Fibroblast of skin of left biceps (primary cell): ENCODE measurements at regions not wholly inside any gene's neighbourhood (a gene's known extent, or its start where the extent isn't known, plus 50 kb on each side); places are given as distances from the start of the nearest gene placed in this dataset.
"Not testable (repeated sequence)": the region's sequence is repeated elsewhere in the genome, so short reads cannot be mapped to it uniquely, and the experiment has no call there.

ENCODE experiments used
- DNase-seq, 2 experiments: peaks; one replicate each; pipeline ENCODE4 v3.0.0-alpha.2; 2013; ENCODE audit warnings: low read depth in 2 of 2

DNA sequence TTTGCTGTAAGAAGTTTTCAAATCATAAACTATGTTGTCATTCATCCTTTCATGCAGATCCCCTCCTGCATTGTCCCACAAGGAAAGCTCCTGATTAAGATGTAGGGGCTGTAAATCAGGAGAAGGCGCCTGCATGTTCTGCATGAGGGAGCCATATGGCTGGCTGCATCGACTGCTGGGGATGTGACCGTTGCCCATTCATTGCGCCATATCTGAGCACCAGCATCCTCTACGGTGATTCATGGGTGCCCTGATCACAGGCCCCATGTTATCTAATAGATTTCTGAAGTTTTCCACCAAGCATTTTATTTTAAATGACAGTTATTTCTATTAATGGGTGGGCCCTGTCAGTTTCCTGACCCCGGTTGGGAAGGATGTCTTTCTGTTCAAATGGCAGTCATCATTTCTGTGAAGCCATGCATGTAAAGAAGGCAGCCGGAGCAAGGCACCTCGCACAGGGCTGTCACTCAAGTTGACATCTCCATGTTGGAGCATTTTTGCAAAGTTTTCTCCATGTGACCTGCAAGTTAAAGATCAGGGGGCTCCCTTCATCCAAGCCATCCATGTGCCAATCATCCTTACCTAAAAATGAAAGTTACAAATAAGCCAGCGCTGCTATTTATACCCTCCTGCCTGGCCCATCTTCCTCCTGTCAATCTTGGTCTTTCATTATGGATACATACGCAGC lies 128.8 kb downstream of the TEX36 start:
- no peak for DNase-seq

DNA sequence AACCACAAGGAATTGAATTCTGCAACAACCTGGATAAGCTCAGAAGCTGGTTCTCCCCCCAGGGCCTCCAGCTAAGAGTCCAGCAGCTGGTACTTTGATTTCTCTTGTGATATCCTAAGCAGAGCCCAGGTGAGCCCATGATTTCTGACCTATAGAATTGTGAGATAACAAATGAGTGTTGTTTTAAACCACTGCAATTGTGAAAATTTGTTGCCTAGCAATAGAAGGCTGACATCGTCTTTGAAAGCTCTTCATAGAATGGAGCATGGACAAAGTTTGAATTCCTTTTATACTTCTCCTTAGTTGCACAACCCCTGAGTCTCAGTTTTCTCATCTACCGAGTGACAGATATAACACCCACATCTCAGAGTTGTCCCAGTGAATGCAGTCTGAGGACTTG lies 129.9 kb downstream of the TEX36 start:
- DNase-seq, result no peak

DNA sequence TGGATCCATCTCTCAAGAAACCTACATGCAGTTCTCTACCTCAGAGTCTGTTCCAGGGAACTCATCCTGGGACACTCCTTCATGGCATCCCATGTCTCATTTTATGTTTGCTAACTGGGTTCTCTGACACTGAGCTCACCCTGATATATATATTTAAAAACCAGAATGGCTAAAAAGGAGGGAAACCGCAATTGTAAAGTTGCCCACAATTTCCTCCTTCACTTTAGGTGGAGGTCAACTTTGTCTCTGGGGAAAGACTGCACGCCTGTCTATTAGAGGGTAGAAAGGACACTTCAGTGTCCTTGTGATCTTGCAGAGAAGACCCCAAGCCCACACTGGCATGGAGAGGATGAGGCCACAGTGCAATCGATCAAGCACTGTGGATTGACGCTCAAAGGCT lies 131.7 kb downstream of the TEX36 start:
- DNase-seq, result no peak

DNA sequence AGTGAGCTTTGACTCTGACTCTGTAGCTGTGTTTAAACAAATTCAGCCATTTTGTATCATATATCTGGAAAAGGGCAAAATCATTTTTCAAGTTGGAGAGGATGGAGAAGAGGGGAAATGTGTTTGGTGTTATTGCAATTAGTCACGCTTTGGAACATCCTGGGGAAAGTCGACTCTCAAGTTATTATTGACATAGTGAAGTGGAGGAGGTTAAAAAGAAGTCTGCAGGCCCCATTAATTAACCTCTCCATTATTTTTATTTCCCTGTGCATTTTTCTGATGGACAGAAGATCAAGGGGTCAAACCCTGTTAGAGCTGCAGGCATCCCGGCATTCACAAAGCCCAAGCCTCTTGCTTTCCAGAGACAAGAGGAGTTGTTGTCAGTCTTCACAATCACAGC lies 132.6 kb downstream of the TEX36 start:
- DNase-seq, result no peak

DNA sequence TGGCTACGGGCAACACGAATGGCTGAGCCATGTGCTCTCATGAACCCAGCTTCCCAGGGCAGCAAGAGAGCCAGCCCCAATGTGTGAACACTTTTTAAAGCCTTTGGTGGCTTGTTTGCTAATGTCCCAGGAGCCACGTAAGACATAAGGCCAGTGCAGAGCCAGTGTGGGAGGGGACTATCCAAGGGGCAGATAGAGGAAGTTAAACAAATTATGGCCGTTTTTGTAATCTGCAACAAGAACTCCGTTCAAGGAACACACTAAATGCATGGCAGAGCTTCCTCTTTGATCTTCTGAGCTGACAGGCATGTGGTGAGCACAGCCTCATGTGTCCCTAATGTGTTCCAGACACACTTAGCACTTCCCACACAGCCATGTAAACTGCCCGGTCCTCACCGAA lies 133.3 kb downstream of the TEX36 start:
- no peak for DNase-seq

DNA sequence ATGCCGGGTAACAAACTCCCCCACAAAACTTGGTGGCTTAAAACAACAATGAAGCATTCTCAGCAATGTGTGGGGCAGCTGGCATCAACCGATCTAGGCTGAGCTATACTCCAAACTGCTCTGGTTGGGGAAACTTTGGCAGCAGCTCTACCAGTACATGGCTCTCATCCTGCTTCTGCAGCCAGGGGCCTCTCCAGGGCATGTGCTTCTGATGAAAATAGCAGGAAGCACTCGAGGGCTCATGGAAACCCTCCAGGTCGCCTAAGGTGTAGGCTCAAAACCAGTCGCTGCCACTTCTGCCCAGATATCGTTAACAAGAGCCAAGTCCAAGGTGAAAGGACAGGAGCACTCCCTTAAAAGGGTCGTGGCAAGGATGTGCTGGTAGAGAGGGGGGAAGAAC lies 134.1 kb downstream of the TEX36 start:
- no peak for DNase-seq

DNA sequence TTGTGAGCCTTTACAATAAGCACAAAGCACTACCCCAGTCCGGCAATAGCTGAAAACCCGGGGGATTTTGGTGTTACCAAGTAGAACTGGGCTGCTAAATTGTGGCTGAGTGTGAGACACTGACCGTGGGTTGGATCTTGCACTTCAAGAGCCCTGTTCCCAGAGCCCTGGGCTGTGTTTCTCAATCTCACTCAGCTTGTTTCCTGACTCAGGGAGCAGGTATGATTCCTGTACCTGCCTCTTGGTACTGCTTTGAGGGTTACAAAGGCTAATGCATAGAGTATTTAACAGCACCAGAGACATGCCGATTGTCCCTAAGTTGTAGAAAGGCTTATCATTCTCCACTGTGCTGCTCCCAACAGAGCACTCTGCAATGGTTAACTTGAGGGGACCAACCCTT lies 134.6 kb downstream of the TEX36 start:
- no peak for DNase-seq

DNA sequence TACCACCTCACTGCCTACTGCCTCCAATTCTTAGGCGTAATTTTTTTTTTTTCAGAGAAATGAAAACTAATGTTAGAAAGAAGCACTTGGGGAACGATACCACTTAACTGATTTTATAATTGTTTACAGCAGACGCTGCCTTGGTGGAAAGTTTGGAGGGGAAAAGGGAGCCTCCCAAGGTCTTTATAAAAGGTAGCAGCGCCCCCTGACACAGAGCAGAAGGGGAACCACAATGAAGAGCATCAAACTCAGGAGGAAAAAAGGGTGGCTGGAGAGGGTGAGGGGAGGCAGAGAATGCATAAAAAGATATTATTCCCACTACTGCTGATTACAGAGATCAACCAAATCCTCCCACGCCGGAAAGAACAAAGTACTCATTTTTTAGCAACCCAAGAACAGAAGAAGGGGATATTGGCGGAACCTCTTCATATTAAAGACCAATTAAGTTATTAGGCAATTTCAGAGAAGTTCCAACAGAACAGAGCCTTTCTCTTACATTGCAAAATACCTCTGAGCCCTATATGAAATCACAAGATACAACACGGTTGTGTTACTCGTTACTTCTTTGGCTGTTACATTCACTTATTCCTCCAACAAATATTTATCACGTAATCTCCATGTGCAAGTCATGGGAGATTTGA lies 135.8 kb downstream of the TEX36 start:
- no peak for DNase-seq

DNA sequence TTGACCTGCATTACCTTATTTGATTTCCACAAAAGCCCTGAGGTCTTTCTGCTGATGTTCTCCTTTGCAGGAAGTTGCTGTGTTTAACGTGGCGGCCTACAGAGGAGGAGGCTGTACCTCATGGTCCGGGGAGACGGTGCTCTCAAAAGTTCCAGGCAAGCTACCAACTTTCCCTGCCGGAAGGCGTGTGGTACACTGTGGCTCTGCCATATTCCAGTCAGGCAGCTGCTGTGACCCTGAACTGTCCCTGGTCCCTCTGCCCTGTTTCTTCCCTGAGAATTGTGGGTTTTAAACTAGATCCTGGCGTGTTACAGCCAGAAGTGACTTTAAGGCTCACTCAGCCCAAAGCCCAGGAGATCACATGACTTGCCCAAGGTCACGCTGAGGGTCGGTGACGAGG lies 139.2 kb downstream of the TEX36 start:
- no peak for DNase-seq

DNA sequence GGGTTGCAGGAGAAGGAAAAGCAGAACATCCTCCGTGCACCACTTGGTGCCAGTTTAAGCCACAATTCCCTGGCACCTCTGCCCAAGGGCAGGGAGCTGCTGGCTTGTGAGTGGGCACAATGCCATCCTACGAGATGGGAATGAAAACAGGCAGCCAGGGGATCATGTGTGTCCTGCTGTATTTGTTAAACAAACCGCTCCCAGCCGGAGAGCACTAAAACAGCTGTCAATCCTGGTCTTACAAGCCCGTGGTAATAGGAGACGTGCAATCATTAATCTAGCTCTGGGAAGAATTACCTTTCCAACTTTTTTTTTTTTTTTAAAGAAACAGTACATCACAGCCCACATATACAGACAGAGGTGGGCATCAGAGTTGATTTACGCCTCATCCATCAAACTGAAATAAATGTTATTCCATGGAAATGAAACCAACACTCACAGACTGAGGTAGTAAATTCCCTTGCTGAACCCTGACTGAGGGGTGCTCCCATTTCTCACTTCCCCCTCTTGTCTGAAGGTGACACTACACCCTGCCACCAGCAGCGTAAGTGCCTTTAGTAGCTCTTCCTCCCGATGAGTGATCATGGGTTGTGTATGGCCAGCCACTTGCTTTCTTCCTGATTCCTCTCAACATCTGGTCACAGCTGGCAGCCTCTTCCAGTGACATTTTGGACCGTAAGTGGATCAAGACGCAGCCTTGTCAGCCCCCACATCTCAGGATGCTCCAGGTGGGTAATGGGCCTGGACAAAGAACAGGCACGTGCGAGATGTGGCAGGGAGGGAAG lies 143.8 kb downstream of the TEX36 start:
- no peak for DNase-seq

DNA sequence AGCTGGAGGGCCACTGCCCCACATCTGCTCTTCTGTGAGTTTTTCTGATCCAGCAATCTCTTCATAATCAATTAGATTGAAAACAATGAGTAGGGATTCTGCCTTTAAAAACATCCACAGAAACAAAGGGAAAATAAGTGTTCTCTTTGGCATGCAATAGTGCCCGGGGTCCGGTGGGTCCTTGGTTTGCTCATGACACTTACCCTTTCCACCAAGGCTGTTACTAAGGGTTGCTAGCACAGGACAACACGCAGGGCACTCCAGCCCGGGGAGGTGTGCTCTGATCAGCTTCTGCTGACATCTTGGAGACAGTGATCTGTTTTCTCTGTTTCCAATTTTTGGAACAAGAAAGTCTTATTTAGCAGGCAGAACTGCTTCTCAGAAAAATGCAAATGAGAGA lies 146.7 kb downstream of the TEX36 start:
- DNase-seq, result no peak

DNA sequence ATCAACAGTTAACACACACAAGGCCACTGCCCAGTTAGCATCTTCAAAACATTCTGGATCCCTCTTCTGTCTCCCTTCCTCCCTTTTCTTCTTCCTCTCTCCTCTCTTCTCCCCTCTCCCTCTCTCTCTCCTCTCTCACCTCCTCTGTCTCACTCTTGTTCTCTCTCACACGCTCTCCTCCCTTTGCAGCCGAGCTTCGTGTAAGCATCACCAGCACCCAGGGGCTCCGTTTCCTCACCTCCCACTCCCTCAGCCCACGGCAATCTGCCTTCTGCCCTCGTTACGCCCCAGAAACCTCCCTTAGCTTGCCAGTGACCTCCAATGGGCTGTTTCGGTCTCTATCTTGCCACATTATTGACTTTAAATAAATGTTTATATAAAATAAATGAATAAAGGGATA lies 147.4 kb downstream of the TEX36 start:
- no peak for DNase-seq

DNA sequence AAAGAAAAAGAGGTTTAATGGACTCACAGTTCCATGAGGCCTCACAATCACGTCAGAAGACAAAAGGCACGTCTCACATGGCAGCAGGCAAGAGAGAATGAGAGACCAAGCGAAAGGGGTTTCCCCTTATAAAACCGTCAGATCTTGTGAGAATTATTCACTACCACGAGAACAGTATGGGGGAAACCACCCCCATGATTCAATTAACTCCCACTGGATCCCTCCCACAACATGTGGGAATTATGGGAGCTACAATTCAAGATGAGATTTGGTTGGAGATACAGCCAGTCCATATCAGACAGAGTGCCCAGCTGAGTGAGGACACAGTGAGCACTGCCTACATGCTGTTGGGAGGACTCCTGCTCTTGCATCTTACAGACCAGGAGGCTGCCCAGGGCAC lies 148.4 kb downstream of the TEX36 start:
- DNase-seq, result no peak

DNA sequence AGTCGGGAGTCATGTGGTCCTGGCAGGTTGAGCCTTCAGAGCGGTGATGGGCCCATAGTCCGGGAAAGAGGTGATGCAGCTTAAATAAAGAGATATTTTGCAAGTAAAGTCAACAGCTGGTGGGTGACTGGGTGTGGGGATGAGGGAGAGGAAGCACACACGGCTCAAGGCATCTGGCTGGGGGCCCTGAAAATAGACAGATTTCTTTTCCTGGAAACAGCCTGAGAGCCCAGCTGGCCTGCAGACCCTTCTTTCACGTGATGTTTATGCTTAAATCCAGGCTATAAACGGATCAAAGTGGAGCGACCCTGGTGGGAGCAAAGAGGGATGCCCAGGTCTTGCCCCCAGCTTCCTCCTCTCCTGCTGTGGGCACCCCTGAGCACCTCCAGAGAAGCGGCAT lies 149.1 kb downstream of the TEX36 start:
- no peak for DNase-seq

DNA sequence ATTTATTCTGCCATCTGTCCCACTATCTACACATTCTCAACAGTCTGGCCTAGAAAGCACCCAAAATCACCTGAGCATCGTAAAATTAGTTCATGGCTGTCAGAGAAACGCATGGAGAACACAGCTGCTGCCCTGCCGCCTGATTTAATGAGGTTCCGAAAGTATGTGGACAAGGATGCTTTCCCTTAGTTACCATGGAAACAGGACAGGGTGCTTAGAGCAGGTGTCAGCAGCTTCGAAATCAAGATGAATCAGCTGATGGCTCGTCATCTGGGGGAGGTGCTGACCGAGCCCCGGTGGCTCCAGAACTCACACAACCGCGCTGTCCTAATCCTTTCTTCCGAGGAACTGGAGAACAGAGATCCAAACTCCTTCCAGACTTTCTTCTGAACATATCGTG lies 151.5 kb downstream of the TEX36 start:
- DNase-seq, result no peak

DNA sequence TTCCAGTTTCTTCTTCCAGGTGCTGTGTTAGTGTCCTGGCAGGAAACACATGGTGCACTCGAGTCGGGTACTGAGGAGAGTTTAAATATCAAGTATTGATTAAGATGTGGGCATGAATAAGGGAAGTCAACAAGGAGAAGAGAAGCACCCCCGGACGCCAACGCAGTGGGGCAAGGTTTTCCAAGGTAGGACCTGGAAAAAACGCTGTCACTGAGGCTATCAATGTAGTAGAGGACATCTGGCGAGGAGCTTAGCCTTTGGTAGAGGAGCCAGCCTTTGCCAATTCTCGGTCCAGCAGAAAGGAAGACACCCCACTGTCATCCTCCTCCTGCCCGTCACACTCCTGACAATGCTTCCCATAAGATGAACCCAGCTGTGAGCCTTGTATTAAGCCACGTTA lies 159.6 kb downstream of the TEX36 start:
- no peak for DNase-seq

DNA sequence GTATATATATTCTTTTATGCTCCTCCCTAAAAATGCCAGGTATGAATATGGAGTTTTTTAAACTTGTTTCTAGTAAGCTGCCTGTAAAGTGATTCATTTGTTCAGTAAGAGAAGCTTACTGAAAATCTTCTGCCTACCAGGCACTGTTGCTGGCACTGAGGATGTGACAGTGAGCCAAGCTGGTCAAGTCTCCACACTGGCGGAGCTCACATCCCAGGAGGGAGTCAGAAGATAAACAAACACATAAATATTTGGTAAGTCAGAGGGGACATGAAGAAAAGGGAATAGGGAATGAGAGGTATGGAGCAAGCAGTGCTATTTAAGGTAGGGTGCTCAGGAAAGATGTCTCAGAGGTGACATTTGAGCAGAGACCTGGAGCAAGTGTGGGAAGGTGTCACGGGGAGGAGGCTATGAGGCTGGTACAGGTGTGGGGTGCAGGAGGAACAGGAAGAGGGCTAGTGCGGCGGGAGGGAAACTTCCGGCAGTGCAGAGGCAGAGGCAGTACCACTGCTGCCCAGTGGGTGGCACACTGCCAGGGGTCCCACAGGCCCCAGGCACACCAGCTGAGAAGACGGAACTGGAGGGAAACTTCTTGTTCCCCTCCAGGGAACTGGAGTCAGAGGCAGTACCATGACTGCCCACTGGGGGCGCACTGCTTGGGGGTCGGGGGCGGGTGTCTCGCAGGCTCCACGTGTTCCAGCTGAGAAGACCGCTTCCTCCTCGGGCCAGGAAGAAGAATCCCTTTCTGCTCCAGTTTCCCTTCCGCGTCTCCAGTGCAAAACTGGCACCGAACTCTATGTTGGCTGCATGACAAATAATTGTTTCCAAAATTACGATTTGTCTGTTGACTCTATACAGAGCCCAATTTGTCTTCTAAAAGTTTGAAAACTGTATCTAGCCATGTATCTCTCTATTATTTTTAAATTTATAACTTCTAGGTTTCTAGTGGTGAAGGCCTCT lies 161.0 kb downstream of the TEX36 start:
- DNase-seq, result no peak

DNA sequence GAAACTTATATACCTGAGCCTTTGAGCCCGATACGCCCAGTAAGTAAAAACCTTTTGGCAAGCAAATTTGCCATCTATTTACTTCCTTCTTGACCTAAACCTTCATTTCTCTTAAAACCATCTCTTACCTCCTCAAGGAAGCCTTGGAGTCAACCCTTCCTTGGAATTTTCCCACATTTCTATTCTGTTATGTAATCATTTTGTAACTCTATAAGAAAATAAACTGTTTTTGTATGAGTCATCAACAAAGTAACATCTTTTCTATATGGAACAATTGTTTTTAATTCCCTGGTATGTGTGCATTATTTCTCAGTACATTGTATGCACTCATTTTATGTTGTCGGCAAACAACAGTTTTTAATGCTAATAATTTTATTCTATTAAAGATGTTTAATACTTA lies 162.0 kb downstream of the TEX36 start:
- DNase-seq, result no peak

DNA sequence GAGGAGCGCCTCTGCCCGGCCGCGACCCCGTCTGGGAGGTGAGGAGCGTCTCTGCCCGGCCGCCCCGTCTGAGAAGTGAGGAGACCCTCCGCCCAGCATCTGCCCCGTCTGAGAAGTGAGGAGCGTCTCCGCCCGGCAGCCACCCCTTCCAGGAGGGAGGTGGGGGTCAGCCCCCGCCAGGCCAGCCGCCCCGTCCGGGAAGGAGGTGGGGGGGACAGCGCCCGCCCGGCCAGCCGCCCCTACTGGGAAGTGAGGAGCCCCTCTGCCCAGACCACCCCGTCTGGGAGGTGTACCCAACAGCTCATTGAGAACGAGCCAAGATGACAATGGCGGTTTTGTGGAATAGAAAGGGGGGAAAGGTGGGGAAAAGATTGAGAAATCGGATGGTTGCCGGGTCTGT lies 164.6 kb downstream of the TEX36 start:
- not testable (repeated sequence) for DNase-seq

DNA sequence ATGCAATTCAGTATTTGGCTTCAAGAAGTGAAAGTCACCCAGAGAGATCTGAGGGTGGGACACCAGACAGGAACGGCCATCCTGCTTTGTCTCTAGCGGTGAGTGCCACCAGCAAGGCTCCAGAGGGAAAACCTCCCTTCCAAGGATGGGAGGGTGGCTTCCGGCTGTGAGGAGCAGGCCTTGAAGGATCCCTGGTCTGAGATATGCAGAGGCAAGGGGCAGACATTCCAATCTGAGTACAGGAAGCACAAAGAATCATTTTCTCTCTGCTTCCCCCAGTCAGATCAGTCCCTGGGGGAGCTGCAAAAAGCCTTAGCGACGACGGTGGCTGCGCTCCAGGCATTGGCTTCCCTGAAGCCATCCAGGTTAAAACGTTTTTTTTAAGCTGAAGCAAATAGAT lies 167.4 kb downstream of the TEX36 start:
- DNase-seq, result no peak

DNA sequence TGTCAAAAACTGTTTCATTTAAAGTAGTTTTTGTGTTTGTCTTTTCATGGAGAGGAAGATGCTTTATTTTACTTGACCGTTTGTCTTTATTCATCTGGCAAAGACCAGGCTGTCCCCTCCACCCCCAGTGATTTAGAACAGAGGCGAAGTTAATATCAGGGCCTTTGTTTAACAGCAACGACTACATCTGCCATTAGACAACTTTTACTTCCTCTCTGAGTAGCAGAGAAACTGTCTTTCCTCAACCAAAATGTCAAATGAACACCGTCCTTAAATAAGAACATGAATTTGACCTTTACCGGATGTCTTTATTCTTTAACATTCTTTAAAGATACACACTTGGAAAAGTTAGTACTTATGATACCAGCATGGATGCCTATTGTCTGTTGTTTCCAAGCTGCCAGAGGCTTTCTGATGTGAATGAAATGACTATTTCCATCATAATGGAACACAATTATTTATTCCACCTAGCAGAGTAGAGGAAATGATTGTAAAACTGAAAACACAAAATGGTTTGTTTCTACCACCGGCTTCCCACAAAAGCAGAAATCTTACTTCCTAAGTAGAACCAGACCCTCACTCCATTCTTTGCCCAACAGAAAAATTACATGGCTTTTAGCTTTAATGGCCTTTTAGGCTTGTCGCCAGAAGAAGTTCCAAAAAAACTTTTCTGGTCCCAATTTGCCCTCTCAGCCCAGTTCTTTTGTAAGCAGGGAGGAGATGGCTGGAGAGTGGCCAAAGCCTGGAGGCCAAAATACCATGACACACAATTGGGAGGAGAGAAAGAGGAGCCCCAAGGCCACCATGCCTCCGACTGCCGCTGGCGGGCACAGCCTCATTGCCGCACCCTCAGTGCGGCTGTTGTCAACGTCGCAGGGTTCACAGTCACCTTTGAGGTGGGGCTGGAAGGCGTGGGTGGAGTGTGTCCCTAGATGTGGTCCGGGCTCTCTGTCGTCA lies 168.5 kb downstream of the TEX36 start:
- no peak for DNase-seq
